ENCODE measurements at regions not wholly inside any gene's neighbourhood (a gene's known extent, or its start where the extent isn't known, plus 50 kb on each side); places are given as distances from the start of the nearest gene placed in this dataset.

DNA sequence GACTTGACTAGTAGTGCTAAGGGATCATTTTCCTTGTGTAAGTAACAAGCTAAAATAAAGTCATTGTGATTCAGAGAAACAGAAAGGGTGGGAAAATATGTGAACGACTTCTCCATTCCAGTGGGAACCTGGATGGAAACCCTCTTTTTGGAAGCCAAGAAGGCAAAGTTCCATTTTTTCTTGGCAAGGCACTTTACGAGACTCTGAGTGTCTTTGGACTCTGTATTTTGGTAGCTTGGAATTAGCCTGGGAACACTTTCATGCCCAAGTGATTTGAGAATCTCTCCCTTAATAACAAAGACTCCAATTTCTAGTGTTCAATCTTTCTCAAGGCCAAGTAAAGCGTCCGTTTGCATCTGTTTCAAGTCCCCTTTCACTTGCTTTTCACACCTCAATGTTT, 100.5 kb upstream of the SASH1 start:
- Histone ChIP-seq H3K4ac (ENCODE audit: low read depth, low read length) (no peak overlapping the region), H3K27ac (ENCODE audit: low read depth, low read length) (no peak overlapping the region), H3K27me3 (ENCODE audit: insufficient read depth, low read length, poor library complexity) (no peaks in the 10 kb centered on the region), H3K79me2 (ENCODE audit: control insufficient read depth, insufficient read depth, low read length) (no peaks in the 10 kb centered on the region), H2BK120ac (ENCODE audit: low read depth, low read length) (no peak overlapping the region), H3K56ac (ENCODE audit: low read length) (no peak overlapping the region), H3K4me2 (ENCODE audit: low read length) (no peak overlapping the region), H3K9ac (ENCODE audit: low read length) (no peak overlapping the region), H2BK5ac (ENCODE audit: low read length) (no peak overlapping the region), H3K4me1 (ENCODE audit: control insufficient read depth, low read depth, low read length) (peaks cover 2% of the 10 kb centered on the region), H2BK15ac (replicated peaks; ENCODE audit: low read depth) (no peak overlapping the region), H3K4me3 (ENCODE audit: low read length) (no peak overlapping the region), H3K18ac (ENCODE audit: low read length) (no peak overlapping the region), H3K36me3 (ENCODE audit: control insufficient read depth, insufficient read depth, low read length) (no peaks in the 10 kb centered on the region), H4K5ac (ENCODE audit: low read length) (no peak overlapping the region), H4K8ac (ENCODE audit: low read depth, low read length) (no peak overlapping the region), H3K23ac (ENCODE audit: low read length) (no peak overlapping the region), H2AK5ac (ENCODE audit: low read length) (no peak overlapping the region), H3K79me1 (ENCODE audit: low read length) (no peaks in the 10 kb centered on the region)
- no CpG with 5 or more reads among the region's 4 CpGs for WGBS (ENCODE audit: extremely low coverage, insufficient coverage, low lambda C conversion rate)
- peak; percentile 28 for DNase-seq

DNA sequence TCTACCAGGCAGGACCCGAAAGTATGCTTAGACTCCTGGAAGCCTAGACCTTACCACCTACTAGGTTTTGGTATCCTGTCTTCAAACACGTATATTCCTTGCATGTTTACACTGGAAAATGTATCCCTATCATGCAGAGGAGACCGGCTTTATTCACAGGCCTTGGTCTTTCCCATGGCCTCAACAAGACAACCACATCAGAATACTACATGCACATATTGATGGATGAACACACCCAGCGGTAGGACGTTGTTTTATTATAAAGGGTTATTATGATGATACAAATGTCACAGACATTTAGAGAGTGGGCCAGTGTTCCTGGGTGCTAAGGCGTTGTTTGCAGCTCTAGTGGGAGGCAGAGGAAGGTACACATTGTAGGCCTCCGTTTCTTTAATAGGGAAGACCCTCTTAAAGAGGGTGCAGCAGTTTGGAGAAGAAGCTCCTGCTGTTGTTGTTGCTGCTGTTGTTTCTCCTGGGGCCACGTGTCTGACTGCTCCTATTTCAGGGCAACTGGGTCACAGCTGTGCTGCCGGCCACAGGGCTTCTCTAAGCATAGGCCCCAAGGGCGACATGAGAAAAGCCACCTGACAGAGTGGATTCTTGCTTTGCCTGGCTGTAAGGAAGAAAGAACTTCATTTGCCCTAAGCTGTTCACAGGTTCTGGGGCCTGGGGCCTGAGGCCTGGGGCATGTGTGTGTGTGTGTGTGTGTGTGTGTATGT, 98.3 kb upstream of the SASH1 start:
- no peak overlapping the region for H4K8ac ChIP-seq (ENCODE audit: low read depth, low read length)
- no peak overlapping the region for H3K4me3 ChIP-seq (ENCODE audit: low read length)
- no peaks in the 10 kb centered on the region for H3K79me2 ChIP-seq (ENCODE audit: control insufficient read depth, insufficient read depth, low read length)
- H3K18ac ChIP-seq (ENCODE audit: low read length), result no peak overlapping the region
- H3K23ac ChIP-seq (ENCODE audit: low read length), result no peak overlapping the region
- no peak overlapping the region for H3K56ac ChIP-seq (ENCODE audit: low read length)
- no peak overlapping the region for H3K4me2 ChIP-seq (ENCODE audit: low read length)
- H2BK5ac ChIP-seq (ENCODE audit: low read length), result no peak overlapping the region
- WGBS (ENCODE audit: extremely low coverage, insufficient coverage, low lambda C conversion rate), result no CpG with 5 or more reads among the region's 10 CpGs
- H3K79me1 ChIP-seq (ENCODE audit: low read length), result no peaks in the 10 kb centered on the region
- no peak overlapping the region for H2BK120ac ChIP-seq (ENCODE audit: low read depth, low read length)
- H4K5ac ChIP-seq (ENCODE audit: low read length), result no peak overlapping the region
- no peak overlapping the region for H2BK15ac ChIP-seq (replicated peaks; ENCODE audit: low read depth)
- H3K9ac ChIP-seq (ENCODE audit: low read length), result no peak overlapping the region
- H3K27ac ChIP-seq (ENCODE audit: low read depth, low read length), result no peak overlapping the region
- no peak overlapping the region for H2AK5ac ChIP-seq (ENCODE audit: low read length)
- H3K4ac ChIP-seq (ENCODE audit: low read depth, low read length), result no peak overlapping the region
- H3K27me3 ChIP-seq (ENCODE audit: insufficient read depth, low read length, poor library complexity), result no peaks in the 10 kb centered on the region
- H3K36me3 ChIP-seq (ENCODE audit: control insufficient read depth, insufficient read depth, low read length), result no peaks in the 10 kb centered on the region
- peaks cover 2% of the 10 kb centered on the region for H3K4me1 ChIP-seq (ENCODE audit: control insufficient read depth, low read depth, low read length)
- DNase-seq, result no peak

DNA sequence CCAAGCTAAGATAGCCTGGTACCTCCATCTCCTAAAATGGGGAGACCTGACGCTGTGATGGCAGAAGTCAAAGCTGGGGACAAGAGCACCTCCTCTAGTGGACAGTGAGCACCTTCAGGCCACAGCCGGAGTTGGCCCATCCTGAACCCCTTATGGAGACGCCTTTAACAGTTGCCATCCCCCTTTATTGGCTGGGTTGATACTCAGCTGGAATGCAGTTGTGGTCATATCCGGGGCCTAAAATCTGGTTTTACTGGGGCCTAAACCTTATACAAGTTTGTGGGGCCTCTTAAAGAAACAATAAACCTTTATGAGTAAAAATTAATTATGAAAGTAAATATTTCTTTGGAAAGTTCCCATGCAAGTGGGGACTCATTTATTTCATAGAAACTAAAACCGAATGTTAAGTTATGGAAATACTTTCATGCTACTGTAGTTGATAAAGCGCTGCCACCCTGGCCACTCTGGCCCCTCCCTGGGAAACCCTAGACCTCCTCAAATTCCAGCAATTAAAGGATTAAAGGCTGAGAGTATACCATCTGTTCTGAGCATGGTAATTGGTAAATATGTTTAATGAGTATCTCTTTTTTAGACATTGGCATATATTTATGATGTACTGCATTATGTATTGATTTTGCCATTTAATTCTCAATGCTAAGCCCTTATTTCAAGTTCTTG, 95.1 kb upstream of the SASH1 start:
- Histone ChIP-seq H3K36me3 (ENCODE audit: control insufficient read depth, insufficient read depth, low read length) (no peaks in the 10 kb centered on the region), H3K4ac (ENCODE audit: low read depth, low read length) (no peak overlapping the region), H3K18ac (ENCODE audit: low read length) (no peak overlapping the region), H4K5ac (ENCODE audit: low read length) (no peak overlapping the region), H2BK120ac (ENCODE audit: low read depth, low read length) (no peak overlapping the region), H2AK5ac (ENCODE audit: low read length) (no peak overlapping the region), H3K4me2 (ENCODE audit: low read length) (no peak overlapping the region), H3K27me3 (ENCODE audit: insufficient read depth, low read length, poor library complexity) (no peaks in the 10 kb centered on the region), H3K56ac (ENCODE audit: low read length) (no peak overlapping the region), H2BK15ac (replicated peaks; ENCODE audit: low read depth) (no peak overlapping the region), H3K79me1 (ENCODE audit: low read length) (no peaks in the 10 kb centered on the region), H3K27ac (ENCODE audit: low read depth, low read length) (no peak overlapping the region), H3K4me3 (ENCODE audit: low read length) (no peak overlapping the region), H3K4me1 (ENCODE audit: control insufficient read depth, low read depth, low read length) (no peaks in the 10 kb centered on the region), H4K8ac (ENCODE audit: low read depth, low read length) (no peak overlapping the region), H2BK5ac (ENCODE audit: low read length) (no peak overlapping the region), H3K9ac (ENCODE audit: low read length) (no peak overlapping the region), H3K23ac (ENCODE audit: low read length) (no peak overlapping the region), H3K79me2 (ENCODE audit: control insufficient read depth, insufficient read depth, low read length) (no peaks in the 10 kb centered on the region)
- WGBS (ENCODE audit: extremely low coverage, insufficient coverage, low lambda C conversion rate), result no CpG with 5 or more reads among the region's 6 CpGs
- no peak for DNase-seq

DNA sequence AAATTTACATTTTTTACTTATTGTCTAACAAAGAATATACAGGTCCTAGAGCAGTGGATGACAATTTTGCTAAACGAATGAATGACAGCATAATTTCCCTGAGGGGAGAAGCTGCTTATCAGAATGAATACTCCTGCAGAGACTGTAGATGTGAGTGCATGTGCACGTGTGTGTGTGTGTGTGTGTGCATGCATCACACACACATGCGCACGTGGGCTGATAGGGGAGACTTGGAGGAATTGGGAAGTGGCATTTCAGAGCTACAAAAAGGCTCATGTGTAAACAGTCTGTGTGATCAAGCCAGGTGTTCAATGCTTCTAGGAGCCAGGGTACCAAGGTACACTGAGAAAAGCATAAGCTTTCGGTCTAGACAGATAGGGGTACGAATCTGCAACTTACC, 93.5 kb upstream of the SASH1 start:
- H3K18ac ChIP-seq (ENCODE audit: low read length), result no peak overlapping the region
- no peak overlapping the region for H3K4me3 ChIP-seq (ENCODE audit: low read length)
- H3K79me1 ChIP-seq (ENCODE audit: low read length), result no peaks in the 10 kb centered on the region
- no peak overlapping the region for H2AK5ac ChIP-seq (ENCODE audit: low read length)
- H4K5ac ChIP-seq (ENCODE audit: low read length), result no peak overlapping the region
- H3K4me2 ChIP-seq (ENCODE audit: low read length), result no peak overlapping the region
- no peak overlapping the region for H3K4ac ChIP-seq (ENCODE audit: low read depth, low read length)
- H2BK120ac ChIP-seq (ENCODE audit: low read depth, low read length), result no peak overlapping the region
- H4K8ac ChIP-seq (ENCODE audit: low read depth, low read length), result no peak overlapping the region
- H3K27ac ChIP-seq (ENCODE audit: low read depth, low read length), result no peak overlapping the region
- DNase-seq, result no peak
- H3K79me2 ChIP-seq (ENCODE audit: control insufficient read depth, insufficient read depth, low read length), result no peaks in the 10 kb centered on the region
- WGBS (ENCODE audit: extremely low coverage, insufficient coverage, low lambda C conversion rate), result no CpG with 5 or more reads among the region's 6 CpGs
- no peak overlapping the region for H3K56ac ChIP-seq (ENCODE audit: low read length)
- no peaks in the 10 kb centered on the region for H3K27me3 ChIP-seq (ENCODE audit: insufficient read depth, low read length, poor library complexity)
- H3K4me1 ChIP-seq (ENCODE audit: control insufficient read depth, low read depth, low read length), result no peaks in the 10 kb centered on the region
- no peak overlapping the region for H3K23ac ChIP-seq (ENCODE audit: low read length)
- H2BK5ac ChIP-seq (ENCODE audit: low read length), result no peak overlapping the region
- no peak overlapping the region for H3K9ac ChIP-seq (ENCODE audit: low read length)
- no peaks in the 10 kb centered on the region for H3K36me3 ChIP-seq (ENCODE audit: control insufficient read depth, insufficient read depth, low read length)
- H2BK15ac ChIP-seq (replicated peaks; ENCODE audit: low read depth), result no peak overlapping the region

DNA sequence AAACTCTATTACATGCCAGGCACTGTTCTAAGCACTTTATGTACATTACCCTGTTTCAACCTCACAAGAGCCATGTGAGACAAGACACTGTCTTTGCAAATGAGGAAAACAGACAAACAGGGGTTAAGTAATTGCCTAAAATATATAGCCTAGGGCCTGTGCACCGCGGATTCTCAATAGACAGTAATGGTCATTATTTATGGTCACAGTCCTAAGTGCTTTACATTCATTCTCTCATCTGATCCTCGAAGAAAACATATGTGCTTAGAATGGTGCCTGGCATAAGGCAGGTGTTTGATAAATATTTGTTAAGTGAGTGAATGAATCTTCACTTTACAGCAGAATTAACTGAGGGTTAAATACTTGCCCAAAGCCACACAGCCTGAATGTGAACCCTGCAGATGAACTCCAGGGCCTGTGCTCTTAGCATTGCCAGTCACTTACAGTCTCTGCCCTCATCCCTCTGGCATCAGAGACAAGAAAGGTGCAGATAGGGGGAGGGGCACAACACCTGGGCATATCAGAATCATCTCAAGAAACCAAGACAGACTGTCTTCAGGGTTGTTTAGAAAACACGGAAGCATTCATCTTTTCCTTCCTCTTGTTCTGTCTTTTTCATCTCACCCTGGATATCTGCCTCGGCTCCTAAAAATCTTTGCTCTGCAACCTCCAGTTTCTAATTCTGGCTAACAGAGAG, 92.8 kb upstream of the SASH1 start:
- H2BK15ac ChIP-seq (replicated peaks; ENCODE audit: low read depth), result no peak overlapping the region
- no peak for DNase-seq
- H3K27ac ChIP-seq (ENCODE audit: low read depth, low read length), result no peak overlapping the region
- no peak overlapping the region for H2AK5ac ChIP-seq (ENCODE audit: low read length)
- WGBS (ENCODE audit: extremely low coverage, insufficient coverage, low lambda C conversion rate), result no CpG with 5 or more reads among the region's 5 CpGs
- no peak overlapping the region for H3K4me3 ChIP-seq (ENCODE audit: low read length)
- H3K36me3 ChIP-seq (ENCODE audit: control insufficient read depth, insufficient read depth, low read length), result no peaks in the 10 kb centered on the region
- H2BK5ac ChIP-seq (ENCODE audit: low read length), result no peak overlapping the region
- H3K23ac ChIP-seq (ENCODE audit: low read length), result no peak overlapping the region
- no peaks in the 10 kb centered on the region for H3K79me2 ChIP-seq (ENCODE audit: control insufficient read depth, insufficient read depth, low read length)
- no peaks in the 10 kb centered on the region for H3K4me1 ChIP-seq (ENCODE audit: control insufficient read depth, low read depth, low read length)
- H3K56ac ChIP-seq (ENCODE audit: low read length), result no peak overlapping the region
- no peak overlapping the region for H3K4ac ChIP-seq (ENCODE audit: low read depth, low read length)
- no peak overlapping the region for H2BK120ac ChIP-seq (ENCODE audit: low read depth, low read length)
- H3K9ac ChIP-seq (ENCODE audit: low read length), result no peak overlapping the region
- H4K5ac ChIP-seq (ENCODE audit: low read length), result no peak overlapping the region
- H3K18ac ChIP-seq (ENCODE audit: low read length), result no peak overlapping the region
- H3K27me3 ChIP-seq (ENCODE audit: insufficient read depth, low read length, poor library complexity), result no peaks in the 10 kb centered on the region
- H4K8ac ChIP-seq (ENCODE audit: low read depth, low read length), result no peak overlapping the region
- H3K79me1 ChIP-seq (ENCODE audit: low read length), result no peaks in the 10 kb centered on the region
- no peak overlapping the region for H3K4me2 ChIP-seq (ENCODE audit: low read length)
